PFSK-1 (cell line): ENCODE measurements at regions not wholly inside any gene's neighbourhood (a gene's known extent, or its start where the extent isn't known, plus 50 kb on each side); places are given as distances from the start of the nearest gene placed in this dataset.

Source experiments
- FOXP2 ChIP-seq: optimal IDR thresholded peaks from 2 replicates; pipeline ENCODE3; 2011; ENCODE audit warnings: borderline replicate concordance, control low read depth, inconsistent platforms; ENCODE audit not compliant: insufficient read depth; ENCODE audit errors: extremely low read length, extremely low read depth
- POLR2AphosphoS5 ChIP-seq: IDR thresholded peaks from 2 replicates; pipeline ENCODE4 v1.6.1; 2012; ENCODE audit warnings: low read depth, mild to moderate bottlenecking, control low read depth, low read length, moderate library complexity
- SIN3A ChIP-seq: IDR thresholded peaks from 2 replicates; pipeline ENCODE4 v1.6.1; 2012; ENCODE audit warnings: mild to moderate bottlenecking, low read length, moderate library complexity, borderline replicate concordance; ENCODE audit not compliant: insufficient read depth
- TAF1 ChIP-seq: IDR thresholded peaks from 2 replicates; pipeline ENCODE4 v1.6.1; 2012; ENCODE audit warnings: low read length, control low read depth, borderline replicate concordance; ENCODE audit not compliant: insufficient read depth
- TF ChIP-seq, protein P1 (sequence below), 2 experiments: IDR thresholded peaks; 2 replicates each; pipeline versions ENCODE4 v1.6.1 to v1.8.0; 2011 to 2012; ENCODE audit warnings: low read depth in 2 of 2, low read length in 2 of 2, control low read depth in 1 of 2, inconsistent platforms in 1 of 2, mild to moderate bottlenecking in 1 of 2, moderate library complexity in 1 of 2; ENCODE audit not compliant: insufficient read depth in 1 of 2

- TF ChIP-seq FOXP2 (no peak), POLR2AphosphoS5 (no peak)
- TF ChIP-seq, protein P1, sequence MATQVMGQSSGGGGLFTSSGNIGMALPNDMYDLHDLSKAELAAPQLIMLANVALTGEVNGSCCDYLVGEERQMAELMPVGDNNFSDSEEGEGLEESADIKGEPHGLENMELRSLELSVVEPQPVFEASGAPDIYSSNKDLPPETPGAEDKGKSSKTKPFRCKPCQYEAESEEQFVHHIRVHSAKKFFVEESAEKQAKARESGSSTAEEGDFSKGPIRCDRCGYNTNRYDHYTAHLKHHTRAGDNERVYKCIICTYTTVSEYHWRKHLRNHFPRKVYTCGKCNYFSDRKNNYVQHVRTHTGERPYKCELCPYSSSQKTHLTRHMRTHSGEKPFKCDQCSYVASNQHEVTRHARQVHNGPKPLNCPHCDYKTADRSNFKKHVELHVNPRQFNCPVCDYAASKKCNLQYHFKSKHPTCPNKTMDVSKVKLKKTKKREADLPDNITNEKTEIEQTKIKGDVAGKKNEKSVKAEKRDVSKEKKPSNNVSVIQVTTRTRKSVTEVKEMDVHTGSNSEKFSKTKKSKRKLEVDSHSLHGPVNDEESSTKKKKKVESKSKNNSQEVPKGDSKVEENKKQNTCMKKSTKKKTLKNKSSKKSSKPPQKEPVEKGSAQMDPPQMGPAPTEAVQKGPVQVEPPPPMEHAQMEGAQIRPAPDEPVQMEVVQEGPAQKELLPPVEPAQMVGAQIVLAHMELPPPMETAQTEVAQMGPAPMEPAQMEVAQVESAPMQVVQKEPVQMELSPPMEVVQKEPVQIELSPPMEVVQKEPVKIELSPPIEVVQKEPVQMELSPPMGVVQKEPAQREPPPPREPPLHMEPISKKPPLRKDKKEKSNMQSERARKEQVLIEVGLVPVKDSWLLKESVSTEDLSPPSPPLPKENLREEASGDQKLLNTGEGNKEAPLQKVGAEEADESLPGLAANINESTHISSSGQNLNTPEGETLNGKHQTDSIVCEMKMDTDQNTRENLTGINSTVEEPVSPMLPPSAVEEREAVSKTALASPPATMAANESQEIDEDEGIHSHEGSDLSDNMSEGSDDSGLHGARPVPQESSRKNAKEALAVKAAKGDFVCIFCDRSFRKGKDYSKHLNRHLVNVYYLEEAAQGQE (IDR thresholded peaks at IDR 0.05; ENCODE audit: insufficient read depth in 1 of 2, low read depth in 2 of 2, low read length in 2 of 2): no peak
Observed at GRCh38 chr5:88407341-88407740, 138.7 kb upstream of the TMEM161B start.

- TF ChIP-seq, protein P1 (IDR thresholded peaks at IDR 0.05; ENCODE audit: insufficient read depth in 1 of 2, low read depth in 2 of 2, low read length in 2 of 2): no peak
- no peak for TF ChIP-seq FOXP2
- no peak for TF ChIP-seq SIN3A
- TF ChIP-seq POLR2AphosphoS5: no peak
- TF ChIP-seq TAF1: no peak
Observed at GRCh38 chr5:88405783-88406182, 137.1 kb upstream of the TMEM161B start.

DNA sequence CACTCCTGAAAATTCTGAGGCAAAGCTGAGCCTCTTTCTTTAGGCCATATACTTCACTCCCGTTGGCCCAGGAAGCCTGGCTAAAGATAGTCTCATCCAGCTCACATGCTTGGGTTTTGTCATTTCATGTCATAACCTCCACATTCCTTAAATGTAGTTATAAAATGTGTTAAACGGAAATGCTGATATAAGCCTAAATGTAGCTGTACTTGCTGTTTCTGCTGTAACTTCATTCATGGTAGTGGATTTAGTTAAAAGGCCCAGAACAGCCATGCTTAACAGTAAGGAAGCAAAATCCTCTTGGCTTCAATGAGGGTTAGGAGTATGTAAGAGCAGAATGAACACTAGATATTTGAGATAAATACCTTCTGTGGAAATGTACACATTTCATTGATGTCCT lies 135.8 kb upstream of the TMEM161B start:
- TF ChIP-seq TAF1 (no peak), SIN3A (no peak), FOXP2 (no peak), POLR2AphosphoS5 (no peak)
- TF ChIP-seq, protein P1 (IDR thresholded peaks at IDR 0.05; ENCODE audit: insufficient read depth in 1 of 2, low read depth in 2 of 2, low read length in 2 of 2): no peak

DNA sequence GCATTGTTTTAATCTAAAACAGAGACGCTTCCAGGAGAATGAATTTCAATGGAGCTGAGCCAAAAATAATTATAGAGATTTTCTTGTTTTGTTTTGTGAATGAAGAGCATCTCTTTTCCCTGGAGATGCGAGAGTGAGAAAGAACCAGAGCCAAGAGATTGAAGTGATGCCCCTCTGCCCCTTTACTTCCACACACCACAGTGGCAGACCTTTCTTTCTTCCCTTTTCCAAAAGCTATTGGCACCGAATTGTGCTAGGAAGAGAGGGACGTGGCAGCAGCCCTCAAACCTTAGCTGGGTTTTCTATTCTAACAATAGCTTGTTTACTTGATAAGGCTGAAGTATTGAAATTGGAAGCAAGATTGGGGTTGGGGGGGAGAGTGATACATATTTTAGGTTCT lies 133.0 kb upstream of the TMEM161B start:
- no peak for TF ChIP-seq TAF1

DNA sequence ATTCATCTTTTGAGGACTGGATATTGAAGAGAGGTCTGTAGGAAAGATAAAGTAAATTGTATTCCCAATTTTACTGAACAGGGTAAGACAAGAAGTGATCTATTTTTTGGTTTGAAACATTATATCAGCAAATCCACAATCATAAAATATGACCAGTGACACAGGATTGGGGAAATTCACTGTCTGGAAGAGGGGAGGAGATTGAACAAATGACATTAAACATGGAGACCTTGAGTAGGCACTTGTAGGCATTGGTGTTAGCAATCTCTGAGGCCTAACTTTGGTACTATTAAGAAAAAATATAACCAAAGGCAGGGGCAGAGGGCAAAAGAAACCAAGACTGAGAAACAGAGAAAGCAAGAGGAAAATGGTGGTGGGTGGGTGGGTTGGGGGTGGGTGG lies 132.6 kb upstream of the TMEM161B start:
- TF ChIP-seq POLR2AphosphoS5 (no peak), TAF1 (no peak), FOXP2 (no peak), SIN3A (no peak)
- TF ChIP-seq, protein P1 (IDR thresholded peaks at IDR 0.05; ENCODE audit: insufficient read depth in 1 of 2, low read depth in 2 of 2, low read length in 2 of 2): no peak

GRCh38 chr5:88399561-88399960 lies 130.9 kb upstream of the TMEM161B start:
- TF ChIP-seq, protein P1 (IDR thresholded peaks at IDR 0.05; ENCODE audit: insufficient read depth in 1 of 2, low read depth in 2 of 2, low read length in 2 of 2): no peak
